IPS-15b (cell line): ENCODE measurements at regions not wholly inside any gene's neighbourhood (a gene's known extent, or its start where the extent isn't known, plus 50 kb on each side); places are given as distances from the start of the nearest gene placed in this dataset.
"Not testable (repeated sequence)": the region's sequence is repeated elsewhere in the genome, so short reads cannot be mapped to it uniquely, and the experiment has no call there.

ENCODE experiments used
- H3K27me3 ChIP-seq: one replicate; pipeline ENCODE4 v1.6.1; 2013; ENCODE audit warnings: low read length; ENCODE audit not compliant: control insufficient read depth, insufficient read depth
- H3K36me3 ChIP-seq: one replicate; pipeline ENCODE4 v1.6.1; 2013; ENCODE audit warnings: low read length; ENCODE audit not compliant: control insufficient read depth, insufficient read depth
- H3K4me1 ChIP-seq: one replicate; pipeline ENCODE4 v1.6.1; 2013; ENCODE audit warnings: mild to moderate bottlenecking, low read length; ENCODE audit not compliant: control insufficient read depth, insufficient read depth
- H3K4me3 ChIP-seq: one replicate; pipeline ENCODE4 v1.5.1; 2013; ENCODE audit warnings: low read depth, low read length
- H3K9ac ChIP-seq: one replicate; pipeline ENCODE4 v1.6.1; 2013; ENCODE audit warnings: low read depth, mild to moderate bottlenecking, low read length
- H3K9me3 ChIP-seq: one replicate; pipeline ENCODE4 v1.6.1; 2013; ENCODE audit warnings: mild to moderate bottlenecking, low read length; ENCODE audit not compliant: control insufficient read depth, insufficient read depth

DNA sequence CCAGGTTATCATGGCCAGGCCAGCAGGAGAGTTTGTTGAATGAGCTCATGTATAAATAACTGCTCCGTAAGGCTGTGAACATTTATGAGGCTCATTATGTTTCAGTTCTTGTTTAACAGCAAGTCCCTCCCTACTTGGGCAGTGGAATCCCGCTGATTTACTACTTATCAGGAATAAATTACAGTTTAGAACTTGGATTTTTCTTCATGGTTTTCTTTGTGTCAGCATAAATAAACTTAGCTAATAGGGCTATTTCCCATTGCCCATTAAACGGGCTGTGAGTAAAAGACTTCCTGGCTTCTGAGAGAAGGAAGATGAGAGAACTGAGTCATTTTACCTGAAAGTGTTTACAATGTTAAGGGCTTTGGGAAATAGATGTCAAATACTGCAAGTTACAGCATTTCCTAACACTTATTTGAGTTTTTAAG, 701.6 kb upstream of the ANKRD30A start:
- Histone ChIP-seq H3K4me1 (peaks cover 12% of the 10 kb centered on the region), H3K36me3 (no peaks in the 10 kb centered on the region), H3K27me3 (no peaks in the 10 kb centered on the region), H3K9me3 (peaks cover 4% of the 10 kb centered on the region), H3K9ac (no peak overlapping the region), H3K4me3 (no peak overlapping the region)

DNA sequence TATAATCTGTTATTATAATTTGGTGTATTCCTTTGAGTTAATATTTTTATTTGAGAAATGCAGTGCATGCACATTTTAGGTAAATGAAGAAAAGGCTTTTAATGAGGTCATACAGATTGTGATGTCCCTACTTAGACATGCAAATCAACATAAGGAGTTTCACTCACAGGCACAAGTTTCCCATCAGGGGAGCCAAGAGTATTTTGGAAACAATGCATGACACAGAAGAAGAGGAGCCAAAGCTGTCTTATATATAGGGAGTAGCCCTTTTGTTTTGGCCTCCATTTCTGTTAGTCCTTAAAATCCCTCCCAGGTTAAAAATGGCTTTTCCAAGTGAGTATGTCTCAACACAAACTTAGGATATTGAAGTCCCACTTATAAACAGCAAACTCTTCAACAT, 703.4 kb upstream of the ANKRD30A start:
- Histone ChIP-seq H3K36me3 (no peaks in the 10 kb centered on the region), H3K4me3 (no peak overlapping the region)

DNA sequence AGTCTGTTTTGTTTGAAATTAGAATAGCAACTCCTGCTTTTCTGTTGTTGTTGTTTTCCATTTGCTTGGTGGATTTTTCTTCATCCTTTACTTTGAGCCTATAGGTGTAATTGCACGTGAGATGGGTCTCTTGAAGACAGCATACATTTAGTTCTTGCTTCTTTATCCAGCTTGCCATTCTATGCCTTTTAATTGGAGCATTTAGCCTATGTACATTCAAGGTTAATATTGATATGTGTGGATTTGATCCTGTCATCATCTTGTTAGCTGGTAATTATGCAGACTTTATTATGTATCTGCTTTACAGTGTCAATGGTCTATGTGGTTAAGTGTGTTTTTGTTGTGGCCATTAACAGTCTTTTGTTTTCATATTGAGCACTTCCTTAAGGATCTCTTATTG, 708.9 kb upstream of the ANKRD30A start:
- H3K27me3 ChIP-seq, result no peaks in the 10 kb centered on the region
- H3K9me3 ChIP-seq, result no peaks in the 10 kb centered on the region
- H3K9ac ChIP-seq, result no peak overlapping the region
- H3K4me1 ChIP-seq, result no peaks in the 10 kb centered on the region
- no peak overlapping the region for H3K4me3 ChIP-seq
- H3K36me3 ChIP-seq, result no peaks in the 10 kb centered on the region

More for the DNA sequence above, 703.4 kb upstream of the ANKRD30A start:
- no peaks in the 10 kb centered on the region for H3K27me3 ChIP-seq
- no peak overlapping the region for H3K9ac ChIP-seq
- H3K9me3 ChIP-seq, result peaks cover 4% of the 10 kb centered on the region
- peaks cover 12% of the 10 kb centered on the region for H3K4me1 ChIP-seq

DNA sequence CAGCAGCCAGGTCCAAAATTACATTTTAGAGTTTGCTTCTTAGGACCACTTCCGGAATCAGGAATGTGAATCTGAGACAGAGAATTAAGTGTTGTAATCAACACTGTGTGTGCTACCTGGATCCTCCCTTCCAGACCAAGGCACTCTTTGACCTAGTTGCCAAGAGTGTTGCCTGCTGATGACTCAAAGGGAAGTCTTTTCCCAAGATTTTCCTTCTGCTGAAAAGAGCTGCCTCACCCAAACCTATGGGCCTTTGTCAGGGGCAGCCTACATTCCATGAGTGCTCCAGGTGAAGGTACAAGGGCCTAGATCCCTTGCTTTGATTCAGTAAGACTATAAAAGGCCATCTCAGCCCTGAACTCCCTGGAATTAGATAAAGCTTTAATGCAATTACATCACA, 712.5 kb upstream of the ANKRD30A start:
- no peaks in the 10 kb centered on the region for H3K9me3 ChIP-seq
- H3K4me1 ChIP-seq, result no peaks in the 10 kb centered on the region
- no peak overlapping the region for H3K4me3 ChIP-seq
- no peaks in the 10 kb centered on the region for H3K27me3 ChIP-seq
- H3K9ac ChIP-seq, result no peak overlapping the region
- H3K36me3 ChIP-seq, result no peaks in the 10 kb centered on the region

GRCh38 chr10:36400238-36400637, 725.2 kb upstream of the ANKRD30A start:
- not testable (repeated sequence) for H3K4me3 ChIP-seq, H3K27me3 ChIP-seq, H3K36me3 ChIP-seq

DNA sequence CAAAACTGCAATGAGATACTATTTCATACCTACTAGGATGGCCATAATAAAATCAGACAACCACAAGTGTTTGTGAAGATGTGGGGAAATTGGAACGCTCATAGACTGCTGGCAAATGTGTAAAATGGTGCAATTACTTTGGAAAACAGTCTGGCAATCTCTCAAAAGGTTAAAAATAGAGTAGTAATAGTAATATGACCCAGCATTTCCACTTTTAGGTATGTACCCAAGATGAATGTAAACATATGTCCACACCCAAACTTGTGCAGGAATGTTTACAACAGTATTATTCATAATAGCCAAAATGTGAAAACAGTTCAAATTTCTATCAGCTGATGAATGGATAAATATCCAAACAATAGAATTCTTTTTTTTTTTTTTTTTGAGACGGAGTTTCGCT, 731.6 kb upstream of the ANKRD30A start:
- no peaks in the 10 kb centered on the region for H3K4me1 ChIP-seq
- no peak overlapping the region for H3K9ac ChIP-seq
- no peaks in the 10 kb centered on the region for H3K27me3 ChIP-seq
- no peaks in the 10 kb centered on the region for H3K36me3 ChIP-seq
- H3K9me3 ChIP-seq, result no peaks in the 10 kb centered on the region
- no peak overlapping the region for H3K4me3 ChIP-seq

More at GRCh38 chr10:36400238-36400637, 725.2 kb upstream of the ANKRD30A start:
- not testable (repeated sequence) for H3K9ac ChIP-seq, H3K4me1 ChIP-seq, H3K9me3 ChIP-seq

GRCh38 chr10:36391405-36391804, 734.0 kb upstream of the ANKRD30A start:
- Histone ChIP-seq H3K9ac (no peak overlapping the region), H3K4me1 (no peaks in the 10 kb centered on the region), H3K9me3 (no peaks in the 10 kb centered on the region), H3K4me3 (no peak overlapping the region), H3K36me3 (no peaks in the 10 kb centered on the region), H3K27me3 (no peaks in the 10 kb centered on the region)

GRCh38 chr10:36390221-36390620, 735.2 kb upstream of the ANKRD30A start:
- Histone ChIP-seq H3K9ac (no peak overlapping the region), H3K27me3 (no peaks in the 10 kb centered on the region), H3K9me3 (no peaks in the 10 kb centered on the region), H3K4me3 (no peak overlapping the region), H3K36me3 (no peaks in the 10 kb centered on the region), H3K4me1 (no peaks in the 10 kb centered on the region)

DNA sequence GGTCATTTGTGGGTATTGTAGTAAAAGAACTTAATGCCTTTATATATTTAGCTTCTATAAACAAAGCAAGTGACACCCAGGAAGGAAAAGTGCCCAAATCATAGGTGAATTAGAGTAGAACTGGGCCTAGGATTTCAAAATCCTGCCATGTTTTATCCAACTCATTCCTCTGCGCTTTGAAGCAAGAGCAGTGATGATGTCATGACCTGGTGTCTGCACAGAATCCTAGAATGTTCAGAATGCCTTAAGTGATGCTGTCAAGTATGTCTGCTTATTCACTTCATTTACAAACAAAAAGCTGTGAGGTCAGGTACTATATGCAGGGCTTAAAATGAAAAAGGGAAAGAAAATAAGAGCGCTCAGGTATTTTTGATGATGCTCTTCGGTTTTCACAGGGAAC, 737.2 kb upstream of the ANKRD30A start:
- Histone ChIP-seq H3K9me3 (no peaks in the 10 kb centered on the region), H3K4me1 (no peaks in the 10 kb centered on the region), H3K9ac (no peak overlapping the region), H3K27me3 (no peaks in the 10 kb centered on the region), H3K36me3 (no peaks in the 10 kb centered on the region), H3K4me3 (no peak overlapping the region)

- no peaks in the 10 kb centered on the region for H3K27me3 ChIP-seq
- no peak overlapping the region for H3K4me3 ChIP-seq
- no peaks in the 10 kb centered on the region for H3K9me3 ChIP-seq
- no peaks in the 10 kb centered on the region for H3K36me3 ChIP-seq
- no peak overlapping the region for H3K9ac ChIP-seq
- H3K4me1 ChIP-seq, result no peaks in the 10 kb centered on the region
Measured at GRCh38 chr10:36385693-36386092, 739.7 kb upstream of the ANKRD30A start.

DNA sequence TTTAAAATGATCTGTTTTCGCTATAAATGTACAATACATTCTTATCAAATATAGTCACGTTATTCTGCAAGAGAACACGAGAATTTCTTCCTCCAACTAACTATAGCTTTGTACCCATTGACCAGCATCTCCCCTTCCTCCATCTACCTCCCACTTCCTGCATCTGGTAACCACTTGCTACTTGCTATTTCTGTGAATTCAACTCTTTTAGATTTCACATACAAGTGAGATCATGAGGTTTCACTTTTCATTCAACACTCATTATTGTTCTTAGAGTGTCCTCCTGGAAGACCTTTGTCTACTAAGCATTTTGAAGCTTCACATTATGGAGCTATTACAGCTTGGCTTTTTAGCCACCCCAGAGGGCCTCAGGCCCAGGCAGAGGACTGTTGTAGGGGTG, 741.3 kb upstream of the FZD8 start:
- Histone ChIP-seq H3K4me3 (no peak overlapping the region), H3K36me3 (no peaks in the 10 kb centered on the region), H3K9me3 (no peaks in the 10 kb centered on the region), H3K9ac (no peak overlapping the region), H3K27me3 (no peaks in the 10 kb centered on the region), H3K4me1 (no peaks in the 10 kb centered on the region)

GRCh38 chr10:36381748-36382147, 739.7 kb upstream of the FZD8 start:
- no peak overlapping the region for H3K9ac ChIP-seq
- H3K9me3 ChIP-seq, result no peaks in the 10 kb centered on the region
- no peaks in the 10 kb centered on the region for H3K27me3 ChIP-seq
- no peak overlapping the region for H3K4me3 ChIP-seq
- H3K4me1 ChIP-seq, result no peaks in the 10 kb centered on the region
- H3K36me3 ChIP-seq, result no peaks in the 10 kb centered on the region

- no peaks in the 10 kb centered on the region for H3K9me3 ChIP-seq
- no peaks in the 10 kb centered on the region for H3K36me3 ChIP-seq
- H3K27me3 ChIP-seq, result no peaks in the 10 kb centered on the region
- H3K9ac ChIP-seq, result no peak overlapping the region
- H3K4me3 ChIP-seq, result no peak overlapping the region
- no peaks in the 10 kb centered on the region for H3K4me1 ChIP-seq
Measured at GRCh38 chr10:36380538-36380937, 738.4 kb upstream of the FZD8 start.
